IPS-NIHi7 (cell line): ENCODE measurements at regions not wholly inside any gene's neighbourhood (a gene's known extent, or its start where the extent isn't known, plus 50 kb on each side); places are given as distances from the start of the nearest gene placed in this dataset.
A peak's percentile ranks its signal among the peaks of the same experiment; 100 is the strongest.

Source experiments
- DNase-seq: peaks from one replicate; pipeline ENCODE4 v3.0.0; 2012; ENCODE audit warnings: mixed read lengths; ENCODE audit errors: extremely low spot score

GRCh38 chr9:85260275-85260845 lies 481.4 kb downstream of the AGTPBP1 start:
- no peak for DNase-seq

GRCh38 chr9:85258823-85259370 lies 482.9 kb downstream of the AGTPBP1 start:
- peak; percentile 88 for DNase-seq

- DNase-seq: no peak
Measured at GRCh38 chr9:85258236-85258635, 483.5 kb downstream of the AGTPBP1 start.

GRCh38 chr9:85249313-85249621 lies 492.5 kb downstream of the AGTPBP1 start:
- DNase-seq: no peak

GRCh38 chr9:85248514-85249312 lies 493.0 kb downstream of the AGTPBP1 start:
- DNase-seq: peak; percentile 22

GRCh38 chr9:85246541-85246940 lies 495.2 kb downstream of the AGTPBP1 start:
- no peak for DNase-seq

- no peak for DNase-seq
Measured at GRCh38 chr9:85244856-85245255, 496.9 kb downstream of the AGTPBP1 start.

- no peak for DNase-seq
Measured at GRCh38 chr9:85243977-85244376, 497.8 kb downstream of the AGTPBP1 start.

GRCh38 chr9:85237478-85237877 lies 504.3 kb downstream of the AGTPBP1 start:
- DNase-seq: no peak

- no peak for DNase-seq
Measured at GRCh38 chr9:85230081-85230480, 511.7 kb downstream of the AGTPBP1 start.

- DNase-seq: no peak
Measured at GRCh38 chr9:85228111-85228855, 513.5 kb downstream of the AGTPBP1 start.

GRCh38 chr9:85225180-85225579 lies 516.6 kb downstream of the AGTPBP1 start:
- DNase-seq: no peak

- DNase-seq: no peak
Measured at GRCh38 chr9:85224729-85225128, 517.0 kb downstream of the AGTPBP1 start.

- no peak for DNase-seq
Measured at GRCh38 chr9:85224301-85224700, 517.5 kb downstream of the AGTPBP1 start.

- DNase-seq: no peak
Measured at GRCh38 chr9:85223506-85224125, 518.1 kb downstream of the AGTPBP1 start.

- no peak for DNase-seq
Measured at GRCh38 chr9:85216601-85217000, 525.2 kb downstream of the AGTPBP1 start.

- DNase-seq: no peak
Measured at GRCh38 chr9:85215961-85216360, 525.8 kb downstream of the AGTPBP1 start.

GRCh38 chr9:85215416-85215815 lies 526.3 kb downstream of the AGTPBP1 start:
- DNase-seq: no peak

GRCh38 chr9:85213650-85214607 lies 527.8 kb downstream of the AGTPBP1 start:
- peak; percentile 55 for DNase-seq

- DNase-seq: no peak
Measured at GRCh38 chr9:85212887-85213286, 528.9 kb downstream of the AGTPBP1 start.

- DNase-seq: no peak
Measured at GRCh38 chr9:85212209-85212608, 529.5 kb downstream of the AGTPBP1 start.
